ENCODE measurements at regions not wholly inside any gene's neighbourhood (a gene's known extent, or its start where the extent isn't known, plus 50 kb on each side); places are given as distances from the start of the nearest gene placed in this dataset.

DNA sequence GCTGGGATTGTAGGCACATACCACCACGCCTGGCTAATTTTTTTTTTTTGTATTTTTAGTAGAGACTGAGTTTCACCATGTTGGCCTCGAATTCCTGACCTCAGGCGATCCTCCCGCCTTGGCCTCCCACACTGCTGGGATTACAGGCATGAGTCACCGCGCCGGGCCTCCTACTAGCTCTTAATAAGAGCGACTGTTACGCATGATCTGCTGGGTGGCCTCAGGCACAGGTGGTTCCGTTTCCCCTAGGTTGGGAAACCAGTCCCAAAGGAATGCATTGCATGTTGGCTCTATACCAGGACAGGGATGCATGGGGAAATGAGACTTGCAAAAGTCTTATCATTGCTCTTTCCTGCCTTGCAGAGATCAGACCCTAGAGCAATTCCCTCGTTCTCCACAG is 184.7 kb upstream of the PPP1R26 start:
- TF ChIP-seq, protein P1, sequence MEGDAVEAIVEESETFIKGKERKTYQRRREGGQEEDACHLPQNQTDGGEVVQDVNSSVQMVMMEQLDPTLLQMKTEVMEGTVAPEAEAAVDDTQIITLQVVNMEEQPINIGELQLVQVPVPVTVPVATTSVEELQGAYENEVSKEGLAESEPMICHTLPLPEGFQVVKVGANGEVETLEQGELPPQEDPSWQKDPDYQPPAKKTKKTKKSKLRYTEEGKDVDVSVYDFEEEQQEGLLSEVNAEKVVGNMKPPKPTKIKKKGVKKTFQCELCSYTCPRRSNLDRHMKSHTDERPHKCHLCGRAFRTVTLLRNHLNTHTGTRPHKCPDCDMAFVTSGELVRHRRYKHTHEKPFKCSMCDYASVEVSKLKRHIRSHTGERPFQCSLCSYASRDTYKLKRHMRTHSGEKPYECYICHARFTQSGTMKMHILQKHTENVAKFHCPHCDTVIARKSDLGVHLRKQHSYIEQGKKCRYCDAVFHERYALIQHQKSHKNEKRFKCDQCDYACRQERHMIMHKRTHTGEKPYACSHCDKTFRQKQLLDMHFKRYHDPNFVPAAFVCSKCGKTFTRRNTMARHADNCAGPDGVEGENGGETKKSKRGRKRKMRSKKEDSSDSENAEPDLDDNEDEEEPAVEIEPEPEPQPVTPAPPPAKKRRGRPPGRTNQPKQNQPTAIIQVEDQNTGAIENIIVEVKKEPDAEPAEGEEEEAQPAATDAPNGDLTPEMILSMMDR (IDR thresholded peaks at IDR 0.05; ENCODE audit: control insufficient read depth, insufficient read depth, low read depth, low read length, missing control alignments), result no peak
- DNase-seq (ENCODE audit: low read depth), result no peak
- no peak overlapping the region for H3K4me3 ChIP-seq (ENCODE audit: control insufficient read depth, low read depth, low read length)

DNA sequence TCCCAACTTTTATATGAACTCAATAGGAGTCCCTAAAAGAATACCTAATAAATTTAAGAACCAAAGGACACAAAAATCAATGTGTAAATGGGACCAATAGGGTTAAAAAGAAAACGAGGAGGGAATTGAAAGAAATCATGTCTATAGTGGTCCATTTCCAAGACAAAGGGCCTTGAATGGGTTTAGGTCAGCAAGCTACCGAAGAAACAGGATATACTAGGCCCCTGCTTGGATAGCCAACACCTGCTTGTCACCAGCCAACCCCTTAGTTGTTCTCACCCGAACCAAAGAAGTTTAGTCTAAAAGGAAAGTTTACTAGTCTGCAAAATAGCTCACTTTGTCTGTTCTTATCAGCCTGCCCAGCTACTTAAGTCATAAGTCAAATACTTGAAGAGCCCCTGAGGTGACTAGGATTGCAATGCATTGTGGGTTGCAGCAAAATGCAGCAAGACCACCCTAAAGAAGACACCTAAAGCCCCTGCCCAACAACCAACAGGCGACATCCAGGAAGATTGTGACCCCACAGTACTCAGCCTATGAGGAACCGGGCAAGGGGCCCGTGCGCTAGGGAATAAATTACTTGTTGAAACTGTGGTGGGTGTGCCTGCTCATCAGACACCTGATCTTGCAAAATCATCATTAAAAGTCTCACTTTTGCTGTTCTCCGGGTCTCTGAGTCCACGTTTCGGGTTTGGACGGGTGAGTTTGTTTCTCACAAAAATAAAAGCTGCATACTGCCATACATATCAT is 183.9 kb upstream of the PPP1R26 start:
- TF ChIP-seq, protein P1 (IDR thresholded peaks at IDR 0.05; ENCODE audit: control insufficient read depth, insufficient read depth, low read depth, low read length, missing control alignments), result no peak
- no peak overlapping the region for H3K4me3 ChIP-seq (ENCODE audit: control insufficient read depth, low read depth, low read length)
- DNase-seq (ENCODE audit: low read depth), result no peak

DNA sequence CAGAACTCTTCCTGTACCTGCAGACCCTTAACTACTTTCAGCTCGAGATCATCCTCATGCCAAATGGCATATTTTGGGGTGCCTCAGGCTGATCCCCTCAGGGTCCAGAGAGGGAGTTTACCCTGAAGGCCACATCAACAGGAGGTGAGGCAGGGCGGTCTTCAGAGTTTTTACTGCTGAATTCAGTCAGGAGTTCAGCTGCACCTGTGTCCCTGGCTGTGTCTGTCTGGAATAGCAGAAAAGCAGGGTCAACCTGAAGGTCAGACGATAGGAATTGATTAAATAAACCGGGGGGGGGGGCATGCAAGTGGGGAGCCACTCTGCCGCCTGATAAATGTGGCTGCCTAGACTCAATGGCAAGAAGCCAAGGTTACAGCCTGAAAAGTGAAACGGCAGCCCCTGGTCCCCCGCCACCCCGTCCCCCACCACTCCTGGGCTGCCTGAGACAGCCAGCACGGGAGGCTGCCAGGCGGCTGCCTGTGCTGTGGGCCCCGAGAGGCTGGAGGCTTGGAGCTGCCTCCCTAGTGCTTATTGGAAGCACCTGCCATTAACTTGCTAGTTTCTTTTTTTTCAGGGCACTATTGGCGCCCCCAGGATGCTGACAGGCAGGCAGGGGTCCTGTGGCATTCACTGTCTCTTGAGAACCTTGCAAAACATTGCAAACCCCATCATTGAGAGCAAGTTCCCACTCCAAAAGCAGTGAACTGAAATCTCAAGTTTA is 182.7 kb upstream of the PPP1R26 start:
- H3K4me3 ChIP-seq (ENCODE audit: control insufficient read depth, low read depth, low read length), result no peak overlapping the region
- no peak for DNase-seq (ENCODE audit: low read depth)
- TF ChIP-seq, protein P1 (IDR thresholded peaks at IDR 0.05; ENCODE audit: control insufficient read depth, insufficient read depth, low read depth, low read length, missing control alignments), result no peak

- H3K4me3 ChIP-seq (ENCODE audit: control insufficient read depth, low read depth, low read length), result no peak overlapping the region
- DNase-seq (ENCODE audit: low read depth), result no peak
- TF ChIP-seq, protein P1 (IDR thresholded peaks at IDR 0.05; ENCODE audit: control insufficient read depth, insufficient read depth, low read depth, low read length, missing control alignments), result no peak
Observed at GRCh38 chr9:135297456-135298075, 182.0 kb upstream of the PPP1R26 start.

DNA sequence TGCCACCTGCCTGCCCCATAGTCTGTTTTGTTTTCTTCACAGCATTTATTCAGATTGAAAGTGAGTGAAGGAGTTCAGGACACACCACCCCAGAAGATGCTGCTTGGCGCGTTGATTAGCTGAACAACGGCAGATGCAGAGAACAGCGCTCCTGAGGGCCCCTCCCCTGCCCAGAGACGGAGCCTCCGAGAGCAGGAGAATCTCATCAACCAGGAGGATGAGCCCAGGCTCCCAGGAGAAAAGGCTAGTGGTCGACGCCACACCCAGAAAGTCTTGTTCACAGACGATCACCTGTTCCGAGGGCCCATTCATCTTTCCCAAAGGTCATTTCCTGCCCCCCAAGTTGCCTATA is 180.4 kb upstream of the PPP1R26 start:
- TF ChIP-seq, protein P1 (IDR thresholded peaks at IDR 0.05; ENCODE audit: control insufficient read depth, insufficient read depth, low read depth, low read length, missing control alignments), result no peak
- no peak for DNase-seq (ENCODE audit: low read depth)
- no peak overlapping the region for H3K4me3 ChIP-seq (ENCODE audit: control insufficient read depth, low read depth, low read length)

- H3K4me3 ChIP-seq (ENCODE audit: control insufficient read depth, low read depth, low read length), result no peak overlapping the region
- DNase-seq (ENCODE audit: low read depth), result no peak
- TF ChIP-seq, protein P1 (IDR thresholded peaks at IDR 0.05; ENCODE audit: control insufficient read depth, insufficient read depth, low read depth, low read length, missing control alignments), result no peak
Observed at GRCh38 chr9:135299651-135300345, 179.8 kb upstream of the PPP1R26 start.

All from AG09309 (cell line).